H1 (cell line): ENCODE measurements at regions not wholly inside any gene's neighbourhood (a gene's known extent, or its start where the extent isn't known, plus 50 kb on each side); places are given as distances from the start of the nearest gene placed in this dataset.
A peak's percentile ranks its signal among the peaks of the same experiment; 100 is the strongest.

Experiments
- CTCF ChIA-PET: fragments of 300-600 bp; sonication (Branson Sonifier 250); formaldehyde crosslinking; loops from one replicate; lab custom pipeline; 2021; ENCODE audit not compliant: partially characterized antibody; lab: Charles Lee
- POLR2A ChIA-PET: fragments of 300-600 bp; sonication (Branson Sonifier 250); formaldehyde crosslinking; loops from one replicate; lab custom pipeline; 2021; ENCODE audit warnings: inconsistent platforms; ENCODE audit not compliant: partially characterized antibody; lab: Charles Lee
- DNase-seq, 2 experiments: peaks; one replicate each; pipeline versions ENCODE4 v3.0.0 to v3.0.0-alpha.2; 2010 to 2022; ENCODE audit warnings: low spot score in 2 of 2, low read depth in 1 of 2, mixed read lengths in 1 of 2
- FAIRE-seq: peaks from 2 replicates; lab custom pipeline; 2011; peaks lifted over from hg19 to GRCh38; lab: Jason Lieb, UNC
- H2AFZ ChIP-seq: 2 replicates; pipeline ENCODE4 v1.8.1; 2012; ENCODE audit warnings: low read length, inconsistent platforms
- H2AK5ac ChIP-seq: 2 replicates; pipeline ENCODE4 v1.6.1; 2013; ENCODE audit warnings: low read depth, low read length
- H2BK120ac ChIP-seq: replicated peaks from 2 replicates; pipeline ENCODE3; 2013; ENCODE audit warnings: low read depth, low read length, inconsistent platforms
- H2BK12ac ChIP-seq: 2 replicates; pipeline ENCODE4 v1.6.1; 2013; ENCODE audit warnings: low read depth, low read length
- H2BK15ac ChIP-seq: 2 replicates; pipeline ENCODE4 v1.6.1; 2013; ENCODE audit warnings: low read length
- H2BK20ac ChIP-seq: 2 replicates; pipeline ENCODE4 v1.6.1; 2013; ENCODE audit warnings: low read length
- H2BK5ac ChIP-seq: 2 replicates; pipeline ENCODE4 v1.6.1; 2013; ENCODE audit warnings: low read depth, low read length
- H3K14ac ChIP-seq: 2 replicates; pipeline ENCODE4 v1.6.1; 2013; ENCODE audit warnings: inconsistent platforms; ENCODE audit not compliant: insufficient read length
- H3K18ac ChIP-seq: 2 replicates; pipeline ENCODE4 v1.6.1; 2013; ENCODE audit warnings: low read length; ENCODE audit errors: extremely low read depth
- H3K23ac ChIP-seq: 2 replicates; pipeline ENCODE4 v1.6.1; 2013; ENCODE audit warnings: inconsistent platforms; ENCODE audit not compliant: insufficient read length
- H3K23me2 ChIP-seq: 2 replicates; pipeline ENCODE4 v1.6.1; 2013; ENCODE audit warnings: low read depth, low read length
- H3K27ac ChIP-seq: 2 replicates; pipeline ENCODE4 v1.6.1; 2011; ENCODE audit warnings: low read depth, low read length, inconsistent platforms
- H3K27me3 ChIP-seq, 4 experiments: replicated peaks in 1 of 4; 1 replicate in 1 of 4; 2 replicates in 3 of 4; pipeline versions ENCODE4 v1.6.1 to v1.8.1; 2011 to 2013; ENCODE audit warnings: low read length in 3 of 4, mild to moderate bottlenecking in 3 of 4, inconsistent platforms in 2 of 4, mixed read lengths in 2 of 4, moderate library complexity in 1 of 4; ENCODE audit not compliant: control insufficient read depth in 3 of 4, insufficient read depth in 3 of 4; ENCODE audit errors: extremely low read depth in 1 of 4
- H3K36me3 ChIP-seq, 4 experiments: 2 replicates each; pipeline versions ENCODE4 v1.6.1 to v1.8.1; 2011 to 2013; ENCODE audit warnings: mild to moderate bottlenecking in 4 of 4, low read length in 3 of 4, moderate library complexity in 2 of 4, control low read depth in 1 of 4, inconsistent platforms in 1 of 4; ENCODE audit not compliant: insufficient read depth in 4 of 4, control insufficient read depth in 2 of 4
- H3K4ac ChIP-seq: replicated peaks from 2 replicates; pipeline ENCODE3; 2013; ENCODE audit warnings: low read length, low read depth, mixed read lengths, inconsistent platforms; ENCODE audit not compliant: insufficient read length
- H3K4me1 ChIP-seq, 4 experiments: replicated peaks in 1 of 4; 1 replicate in 1 of 4; 2 replicates in 3 of 4; pipeline versions ENCODE4 v1.6.1 to v1.8.1; 2011 to 2013; ENCODE audit warnings: low read length in 3 of 4, inconsistent platforms in 2 of 4, mixed read lengths in 1 of 4; ENCODE audit not compliant: insufficient read depth in 4 of 4, control insufficient read depth in 3 of 4
- H3K4me2 ChIP-seq, 2 experiments: 2 replicates each; pipeline versions ENCODE4 v1.6.1 to v1.8.1; 2011 to 2013; ENCODE audit warnings: low read depth in 2 of 2, low read length in 2 of 2, control low read depth in 1 of 2, inconsistent platforms in 1 of 2, mild to moderate bottlenecking in 1 of 2; ENCODE audit not compliant: insufficient read depth in 1 of 2
- H3K4me3 ChIP-seq, 4 experiments: fragments of 200-600, 300-600 bp in 1 of 4; sonication (generic), shearing (Covaris generic), sonication (Bioruptor Twin) in 1 of 4; 2 replicates each; pipeline versions ENCODE4 v1.5.1 to v1.8.1; 2011 to 2016; ENCODE audit warnings: low read length in 4 of 4, low read depth in 3 of 4, control low read depth in 2 of 4, inconsistent platforms in 2 of 4, mild to moderate bottlenecking in 2 of 4, mixed read lengths in 1 of 4, moderate library complexity in 1 of 4; ENCODE audit not compliant: insufficient read depth in 2 of 4; ENCODE audit errors: extremely low read depth in 1 of 4
- H3K56ac ChIP-seq: replicated peaks from 2 replicates; pipeline ENCODE3; 2013; ENCODE audit warnings: low read depth, mild to moderate bottlenecking, mixed read lengths, low read length, inconsistent platforms; ENCODE audit not compliant: insufficient read length
- H3K79me1 ChIP-seq: 2 replicates; pipeline ENCODE4 v1.6.1; 2013; ENCODE audit warnings: low read depth, low read length, control low read depth
- H3K79me2 ChIP-seq, 2 experiments: 2 replicates each; pipeline versions ENCODE4 v1.6.1 to v1.8.1; 2012 to 2013; ENCODE audit warnings: low read length in 2 of 2, mild to moderate bottlenecking in 2 of 2, inconsistent platforms in 1 of 2; ENCODE audit not compliant: insufficient read depth in 2 of 2, control insufficient read depth in 1 of 2
- H3K9ac ChIP-seq, 4 experiments: replicated peaks in 1 of 4; 1 replicate in 1 of 4; 2 replicates in 3 of 4; pipeline versions ENCODE4 v1.6.1 to v1.8.1; 2011 to 2013; ENCODE audit warnings: low read depth in 3 of 4, low read length in 3 of 4, control low read depth in 2 of 4, mild to moderate bottlenecking in 2 of 4, moderate library complexity in 2 of 4, inconsistent platforms in 1 of 4; ENCODE audit errors: extremely low read depth in 1 of 4
- H3K9me3 ChIP-seq, 2 experiments: 2 replicates each; pipeline versions ENCODE4 v1.6.1 to v1.8.1; 2012 to 2013; ENCODE audit warnings: mild to moderate bottlenecking in 2 of 2, moderate library complexity in 2 of 2, control low read depth in 1 of 2, inconsistent platforms in 1 of 2, low read depth in 1 of 2, low read length in 1 of 2, mixed read lengths in 1 of 2; ENCODE audit not compliant: insufficient read depth in 2 of 2
- H4K20me1 ChIP-seq, 2 experiments: replicated peaks in 1 of 2; 2 replicates each; pipeline versions ENCODE3 to v1.8.1; 2011 to 2013; ENCODE audit warnings: inconsistent platforms in 2 of 2, low read length in 2 of 2, mild to moderate bottlenecking in 1 of 2; ENCODE audit not compliant: insufficient read depth in 2 of 2, control insufficient read depth in 1 of 2
- H4K5ac ChIP-seq: 2 replicates; pipeline ENCODE4 v1.6.1; 2013; ENCODE audit warnings: low read length, low read depth, mixed read lengths, inconsistent platforms; ENCODE audit not compliant: insufficient read length
- H4K8ac ChIP-seq: 2 replicates; pipeline ENCODE4 v1.8.0; 2013; ENCODE audit warnings: mild to moderate bottlenecking, moderate library complexity, low read length, inconsistent platforms; ENCODE audit not compliant: insufficient read depth; ENCODE audit errors: extremely low read depth
- H4K91ac ChIP-seq: replicated peaks from 2 replicates; pipeline ENCODE3; 2013; ENCODE audit warnings: low read length, mixed read lengths, inconsistent platforms; ENCODE audit not compliant: insufficient read length
- CHD1 ChIP-seq: IDR thresholded peaks from 2 replicates; pipeline ENCODE4 v1.6.1; 2012; ENCODE audit warnings: low read depth, low read length, improper control_type of control experiment
- PHF8 ChIP-seq: fragments of 200-600 bp; sonication (generic); conservative IDR thresholded peaks from 2 replicates; pipeline ENCODE4 v1.7.1; 2012; ENCODE audit warnings: low read depth, mild to moderate bottlenecking, inconsistent platforms, low read length, moderate library complexity
- RAD21 ChIP-seq, 2 experiments: IDR thresholded peaks in 1 of 2; conservative IDR thresholded peaks in 1 of 2; 2 replicates each; pipeline ENCODE4 v1.6.1; 2011; ENCODE audit warnings: low read depth in 2 of 2, low read length in 2 of 2, improper control_type of control experiment in 1 of 2, inconsistent platforms in 1 of 2, mild to moderate bottlenecking in 1 of 2, moderate library complexity in 1 of 2
- SAP30 ChIP-seq: fragments of 300-600 bp; sonication (generic); IDR thresholded peaks from 2 replicates; pipeline ENCODE4 v1.7.1; 2012; ENCODE audit warnings: low read length, moderate library complexity, mild to moderate bottlenecking, inconsistent platforms; ENCODE audit not compliant: insufficient read depth, insufficient replicate concordance
- SP4 ChIP-seq: IDR thresholded peaks from 2 replicates; pipeline ENCODE4 v1.6.1; 2012; ENCODE audit warnings: low read length, inconsistent platforms
- ZNF274 ChIP-seq: IDR thresholded peaks from 2 replicates; pipeline ENCODE4 v1.7.0; 2012; ENCODE audit warnings: low read length, borderline replicate concordance; ENCODE audit errors: extremely low read depth
- WGBS, 2 experiments: shearing (Covaris generic) in 1 of 2; methylation state at CpG; one replicate each; pipeline versions ENCODE4 v1.1.6 to v1.1.7; 2013 to 2015; ENCODE audit warnings: low lambda C conversion rate in 2 of 2, mixed read lengths in 2 of 2, inconsistent platforms in 1 of 2, low coverage in 1 of 2, missing lambda C conversion rate in 1 of 2; ENCODE audit not compliant: insufficient replicate concordance in 2 of 2, insufficient coverage in 1 of 2, insufficient read length in 1 of 2; ENCODE audit errors: extremely low coverage in 1 of 2, missing lambda C conversion rate in 1 of 2; 5-methylcytosine and 5-hydroxymethylcytosine counted together
- TF ChIP-seq, protein P1 (sequence below): IDR thresholded peaks from 2 replicates; pipeline ENCODE4 v1.6.1; 2011; ENCODE audit warnings: low read length, improper control_type of control experiment
- TF ChIP-seq, protein P2 (sequence below), 3 experiments: IDR thresholded peaks; 1 replicate in 2 of 3; 2 replicates in 1 of 3; pipeline versions ENCODE4 v1.5.1 to v1.6.1; 2011; ENCODE audit warnings: low read length in 3 of 3, mild to moderate bottlenecking in 3 of 3, inconsistent platforms in 2 of 3, low read depth in 1 of 3, moderate library complexity in 1 of 3; ENCODE audit not compliant: insufficient read depth in 1 of 3; ENCODE audit errors: control extremely low read depth in 1 of 3
- TF ChIP-seq, protein P3 (sequence below): IDR thresholded peaks from 2 replicates; pipeline ENCODE4 v1.6.1; 2011; ENCODE audit warnings: low read depth, mild to moderate bottlenecking, low read length; ENCODE audit not compliant: insufficient read depth

DNA sequence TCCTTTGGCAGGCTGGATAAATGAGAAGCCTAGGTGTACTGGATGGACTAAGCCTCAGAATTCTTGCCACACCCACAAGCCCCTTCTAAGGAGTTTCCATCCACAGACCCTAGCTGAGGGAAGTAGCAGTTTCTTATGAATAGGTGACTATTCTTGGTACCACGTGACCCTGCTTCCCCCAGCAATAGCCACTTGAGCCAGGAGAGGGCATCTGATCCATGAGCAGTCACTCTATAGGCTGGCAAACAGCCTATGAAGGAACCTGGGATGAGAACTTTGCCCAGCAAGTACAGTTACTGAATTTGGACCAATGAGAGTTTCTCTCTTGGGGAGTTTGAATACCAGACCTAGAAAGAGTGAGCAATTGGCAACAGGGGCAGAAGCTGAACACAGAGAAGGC, 84.0 kb downstream of the RTL9 start:
- no peak overlapping the region for H3K9ac ChIP-seq
- H4K5ac ChIP-seq: no peak overlapping the region
- no peak overlapping the region for H3K27ac ChIP-seq
- no peaks in the 10 kb centered on the region for H3K9me3 ChIP-seq
- H2BK5ac ChIP-seq: no peak overlapping the region
- H3K4me2 ChIP-seq: no peak overlapping the region
- peaks cover 0 to 6% (median under 1%) of the 10 kb centered on the region in 4 experiments; a peak in 5 of 7 replicates for H3K4me1 ChIP-seq
- WGBS, 2 experiments: 0% methylated on average over 1 of the region's 1 CpG; no CpG with 5 or more reads in 1 of the 2 experiments
- no peak overlapping the region for H3K56ac ChIP-seq
- H2AFZ ChIP-seq: peak overlapping the region; percentile 32; the same call in 1 of the 2 replicates
- H3K23me2 ChIP-seq: no peaks in the 10 kb centered on the region
- H3K18ac ChIP-seq: no peak overlapping the region
- DNase-seq (no peak), FAIRE-seq (peak; percentile 89)
- no peak overlapping the region for H2BK15ac ChIP-seq
- H2BK20ac ChIP-seq: no peak overlapping the region
- no peaks in the 10 kb centered on the region for H4K20me1 ChIP-seq
- ChIA-PET POLR2A (no interaction called here), CTCF (interaction anchor here (0.9 to 1.5 kb wide), 7 partner anchors 23 to 411 kb away, joined by 3 to 5 read pairs (median 3); no protein-coding TSS in a partner anchor)
- H3K79me2 ChIP-seq: no peaks in the 10 kb centered on the region
- no peak overlapping the region for H3K4ac ChIP-seq
- no peaks in the 10 kb centered on the region for H3K36me3 ChIP-seq
- no peak overlapping the region for H3K23ac ChIP-seq
- no peak overlapping the region for H2BK12ac ChIP-seq
- no peaks in the 10 kb centered on the region; a peak in 1 of 7 replicates for H3K27me3 ChIP-seq
- H4K91ac ChIP-seq: no peak overlapping the region
- H3K4me3 ChIP-seq: no peak overlapping the region
- H2AK5ac ChIP-seq: no peak overlapping the region
- no peak overlapping the region for H3K14ac ChIP-seq
- no peak overlapping the region for H4K8ac ChIP-seq
- H2BK120ac ChIP-seq: no peak overlapping the region
- H3K79me1 ChIP-seq: no peaks in the 10 kb centered on the region
- TF ChIP-seq RAD21 (IDR thresholded peaks at IDR 0.05 in 1 of 2, conservative IDR thresholded peaks at IDR 0.05 in 1 of 2; ENCODE audit: low read depth in 2 of 2, low read length in 2 of 2) (peak; percentile 37 to 49; a peak in 3 of 4 replicates), CHD1 (no peak), SP4 (no peak), PHF8 (no peak), SAP30 (no peak), ZNF274 (no peak)
- TF ChIP-seq, protein P1, sequence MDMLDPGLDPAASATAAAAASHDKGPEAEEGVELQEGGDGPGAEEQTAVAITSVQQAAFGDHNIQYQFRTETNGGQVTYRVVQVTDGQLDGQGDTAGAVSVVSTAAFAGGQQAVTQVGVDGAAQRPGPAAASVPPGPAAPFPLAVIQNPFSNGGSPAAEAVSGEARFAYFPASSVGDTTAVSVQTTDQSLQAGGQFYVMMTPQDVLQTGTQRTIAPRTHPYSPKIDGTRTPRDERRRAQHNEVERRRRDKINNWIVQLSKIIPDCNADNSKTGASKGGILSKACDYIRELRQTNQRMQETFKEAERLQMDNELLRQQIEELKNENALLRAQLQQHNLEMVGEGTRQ: peak; percentile 83
- TF ChIP-seq, protein P2, sequence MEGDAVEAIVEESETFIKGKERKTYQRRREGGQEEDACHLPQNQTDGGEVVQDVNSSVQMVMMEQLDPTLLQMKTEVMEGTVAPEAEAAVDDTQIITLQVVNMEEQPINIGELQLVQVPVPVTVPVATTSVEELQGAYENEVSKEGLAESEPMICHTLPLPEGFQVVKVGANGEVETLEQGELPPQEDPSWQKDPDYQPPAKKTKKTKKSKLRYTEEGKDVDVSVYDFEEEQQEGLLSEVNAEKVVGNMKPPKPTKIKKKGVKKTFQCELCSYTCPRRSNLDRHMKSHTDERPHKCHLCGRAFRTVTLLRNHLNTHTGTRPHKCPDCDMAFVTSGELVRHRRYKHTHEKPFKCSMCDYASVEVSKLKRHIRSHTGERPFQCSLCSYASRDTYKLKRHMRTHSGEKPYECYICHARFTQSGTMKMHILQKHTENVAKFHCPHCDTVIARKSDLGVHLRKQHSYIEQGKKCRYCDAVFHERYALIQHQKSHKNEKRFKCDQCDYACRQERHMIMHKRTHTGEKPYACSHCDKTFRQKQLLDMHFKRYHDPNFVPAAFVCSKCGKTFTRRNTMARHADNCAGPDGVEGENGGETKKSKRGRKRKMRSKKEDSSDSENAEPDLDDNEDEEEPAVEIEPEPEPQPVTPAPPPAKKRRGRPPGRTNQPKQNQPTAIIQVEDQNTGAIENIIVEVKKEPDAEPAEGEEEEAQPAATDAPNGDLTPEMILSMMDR (IDR thresholded peaks at IDR 0.05; ENCODE audit: control extremely low read depth in 1 of 3, insufficient read depth in 1 of 3, low read depth in 1 of 3, low read length in 3 of 3): peak; percentile 28 to 57 (median 39); a peak in 3 of 4 replicates
- TF ChIP-seq, protein P3, sequence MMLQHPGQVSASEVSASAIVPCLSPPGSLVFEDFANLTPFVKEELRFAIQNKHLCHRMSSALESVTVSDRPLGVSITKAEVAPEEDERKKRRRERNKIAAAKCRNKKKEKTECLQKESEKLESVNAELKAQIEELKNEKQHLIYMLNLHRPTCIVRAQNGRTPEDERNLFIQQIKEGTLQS: peak; percentile 46; the same call in 1 of the 2 replicates
